Esophagus squamous epithelium (tissue), 5 donors: ENCODE measurements at regions not wholly inside any gene's neighbourhood (a gene's known extent, or its start where the extent isn't known, plus 50 kb on each side); places are given as distances from the start of the nearest gene placed in this dataset.
"Not testable (repeated sequence)": the region's sequence is repeated elsewhere in the genome, so short reads cannot be mapped to it uniquely, and the experiment has no call there.

Experiments used
- DNase-seq: peaks from one replicate; lab custom pipeline; 2025; lab: John Stamatoyannopoulos, UW
- H3K27ac ChIP-seq, 4 donors: fragments of 200-600 bp; sonication (generic); one replicate each; pipeline ENCODE4 v1.5.1; 2016 to 2019; ENCODE audit warnings: mild to moderate bottlenecking in 1 of 4
- H3K27me3 ChIP-seq, 4 donors: fragments of 200-600 bp; sonication (generic); 1 replicate in 3 of 4; 2 replicates in 1 of 4; pipeline versions ENCODE4 v1.5.1 to v1.6.0; 2017 to 2021; ENCODE audit warnings: antibody characterized with exemption in 1 of 4
- H3K36me3 ChIP-seq, 3 donors: fragments of 200-600 bp; sonication (generic); one replicate each; pipeline ENCODE4 v1.5.1; 2016 to 2019
- H3K4me1 ChIP-seq, 3 donors: fragments of 200-600 bp; sonication (generic); one replicate each; pipeline ENCODE4 v1.5.1; 2017 to 2019
- H3K4me3 ChIP-seq, 4 donors: fragments of 200-600 bp; sonication (generic); 1 replicate in 3 of 4; 2 replicates in 1 of 4; pipeline ENCODE4 v1.5.1; 2016 to 2019; ENCODE audit warnings: mild to moderate bottlenecking in 2 of 4, moderate library complexity in 1 of 4
- H3K9me3 ChIP-seq, 3 donors: fragments of 200-600 bp; sonication (generic); one replicate each; pipeline ENCODE4 v1.5.1; 2016 to 2019
- POLR2A ChIP-seq, 4 donors: fragments of 450-650 bp; IDR thresholded peaks; one replicate each; pipeline ENCODE4 v1.6.1; 2017; ENCODE audit warnings: antibody characterized with exemption in 4 of 4, mild to moderate bottlenecking in 4 of 4, moderate library complexity in 3 of 4
- WGBS, 2 donors: methylation state at CpG; one replicate each; pipeline ENCODE4 v1.1.5; 2018; 5-methylcytosine and 5-hydroxymethylcytosine counted together
- intact Hi-C: fragments of 100-400 bp; cut with DNase I; formaldehyde crosslinking; loops from one replicate; pipeline ENCODE4 v1.15.0; 2022
- TF ChIP-seq, protein P1 (sequence below), 6 experiments: fragments of 450-650 bp in 4 of 6; fragments of 200-600 bp in 2 of 6; sonication (generic) in 2 of 6; IDR thresholded peaks; one replicate each; pipeline ENCODE4 v1.5.1; 2016 to 2019; ENCODE audit warnings: antibody characterized with exemption in 6 of 6, mild to moderate bottlenecking in 4 of 6, moderate library complexity in 4 of 6
- donor health status: DM: yes; HTN: yes; CAD: no.

DNA sequence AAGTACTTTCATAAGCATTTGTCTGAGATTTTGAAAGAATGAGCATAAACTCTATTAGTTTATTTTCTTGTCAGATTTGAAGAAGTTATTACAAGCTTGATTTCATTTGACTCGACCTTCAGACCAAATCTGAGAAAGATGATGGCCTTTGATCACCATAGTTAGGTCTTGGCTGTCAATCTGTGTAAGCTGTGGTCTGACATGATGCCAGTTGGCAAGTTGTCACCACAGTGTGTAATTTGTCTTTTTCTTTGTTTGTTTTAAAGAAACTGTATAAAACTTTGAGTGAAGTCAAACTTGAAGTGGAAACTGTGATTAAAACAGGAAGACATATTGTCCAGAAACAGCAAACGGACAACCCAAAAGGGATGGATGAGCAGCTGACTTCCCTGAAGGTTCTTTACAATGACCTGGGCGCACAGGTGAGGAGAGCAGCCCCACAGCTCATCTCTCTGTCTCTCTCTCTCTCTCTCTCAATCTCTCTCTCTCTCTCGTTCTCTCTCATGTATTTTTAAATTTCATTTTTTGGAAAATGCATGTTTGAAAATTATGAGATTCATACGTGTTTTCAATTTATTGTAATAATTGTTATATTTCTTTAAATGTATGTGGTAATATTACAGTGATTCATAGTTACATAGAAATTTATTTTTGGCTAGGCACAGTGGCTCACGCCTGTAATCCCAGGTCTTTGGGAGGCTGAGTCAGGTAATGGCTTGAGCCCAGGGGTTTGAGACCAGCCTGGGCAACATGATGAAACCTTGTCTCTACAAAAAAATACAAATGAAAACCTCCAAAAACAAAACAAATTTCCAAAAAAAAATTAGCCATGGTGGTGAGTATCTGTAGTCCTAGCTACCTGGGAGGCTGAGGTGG lies 208.1 kb downstream of the UTRN start:
- Histone ChIP-seq H3K27ac (no peak overlapping the region), H3K4me1 (peaks cover 0 to 17% (median 4%) of the 10 kb centered on the region in 3 donors), H3K36me3 (peaks cover 18 to 92% (median 22%) of the 10 kb centered on the region in 3 donors), H3K4me3 (no peak overlapping the region), H3K27me3 (no peaks in the 10 kb centered on the region), H3K9me3 (no peaks in the 10 kb centered on the region)
- TF ChIP-seq, protein P1, sequence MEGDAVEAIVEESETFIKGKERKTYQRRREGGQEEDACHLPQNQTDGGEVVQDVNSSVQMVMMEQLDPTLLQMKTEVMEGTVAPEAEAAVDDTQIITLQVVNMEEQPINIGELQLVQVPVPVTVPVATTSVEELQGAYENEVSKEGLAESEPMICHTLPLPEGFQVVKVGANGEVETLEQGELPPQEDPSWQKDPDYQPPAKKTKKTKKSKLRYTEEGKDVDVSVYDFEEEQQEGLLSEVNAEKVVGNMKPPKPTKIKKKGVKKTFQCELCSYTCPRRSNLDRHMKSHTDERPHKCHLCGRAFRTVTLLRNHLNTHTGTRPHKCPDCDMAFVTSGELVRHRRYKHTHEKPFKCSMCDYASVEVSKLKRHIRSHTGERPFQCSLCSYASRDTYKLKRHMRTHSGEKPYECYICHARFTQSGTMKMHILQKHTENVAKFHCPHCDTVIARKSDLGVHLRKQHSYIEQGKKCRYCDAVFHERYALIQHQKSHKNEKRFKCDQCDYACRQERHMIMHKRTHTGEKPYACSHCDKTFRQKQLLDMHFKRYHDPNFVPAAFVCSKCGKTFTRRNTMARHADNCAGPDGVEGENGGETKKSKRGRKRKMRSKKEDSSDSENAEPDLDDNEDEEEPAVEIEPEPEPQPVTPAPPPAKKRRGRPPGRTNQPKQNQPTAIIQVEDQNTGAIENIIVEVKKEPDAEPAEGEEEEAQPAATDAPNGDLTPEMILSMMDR (IDR thresholded peaks at IDR 0.05): no peak
- no peak for TF ChIP-seq POLR2A (IDR thresholded peaks at IDR 0.05)
- intact Hi-C loops: no loop called here
- no peak for DNase-seq
- 47 to 56% methylated on average over 6 of the region's 6 CpGs for WGBS, 2 donors

GRCh38 chr6:144495076-144495475 lies 209.9 kb downstream of the UTRN start:
- no CpG with 5 or more reads among the region's 22 CpGs for WGBS, 2 donors
- intact Hi-C loops, DNase-seq: not testable (repeated sequence)

DNA sequence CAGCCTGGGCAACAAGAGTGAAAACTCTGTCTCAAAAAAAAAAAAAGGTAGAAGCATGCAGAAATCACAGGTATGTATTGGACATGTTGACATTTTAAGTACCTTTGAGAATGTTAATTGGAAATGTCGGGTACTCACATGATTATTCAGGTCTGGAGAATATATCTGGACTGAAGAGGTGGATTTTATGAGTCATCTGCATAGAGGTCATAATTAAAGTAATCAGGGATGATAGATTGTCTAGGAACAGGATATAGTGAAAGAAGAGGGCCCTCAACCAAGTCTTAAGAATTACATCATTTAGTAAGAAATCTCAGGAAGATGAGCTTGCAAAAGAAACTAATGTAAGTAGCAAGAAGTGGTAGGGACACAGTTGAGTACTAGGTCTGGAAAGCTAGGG lies 212.5 kb downstream of the UTRN start:
- Histone ChIP-seq H3K27me3 (no peaks in the 10 kb centered on the region), H3K4me3 (no peak overlapping the region), H3K9me3 (no peaks in the 10 kb centered on the region), H3K36me3 (peaks cover 0 to 93% (median 3%) of the 10 kb centered on the region in 3 donors), H3K4me1 (peaks cover 0 to 14% (median 4%) of the 10 kb centered on the region in 3 donors), H3K27ac (no peak overlapping the region)
- TF ChIP-seq, protein P1 (IDR thresholded peaks at IDR 0.05): no peak
- TF ChIP-seq POLR2A (IDR thresholded peaks at IDR 0.05): no peak
- DNase-seq: no peak
- intact Hi-C loops: no loop called here
- WGBS, 2 donors: 31 to 43% methylated on average over 1 of the region's 1 CpG

More at GRCh38 chr6:144495076-144495475, 209.9 kb downstream of the UTRN start:
- H3K27me3 ChIP-seq, H3K4me3 ChIP-seq, H3K9me3 ChIP-seq, H3K27ac ChIP-seq: not testable (repeated sequence)
- peaks cover 0 to 17% (median 4%) of the 10 kb centered on the region in 3 donors for H3K4me1 ChIP-seq
- peaks cover 3 to 92% (median 15%) of the 10 kb centered on the region in 3 donors for H3K36me3 ChIP-seq

DNA sequence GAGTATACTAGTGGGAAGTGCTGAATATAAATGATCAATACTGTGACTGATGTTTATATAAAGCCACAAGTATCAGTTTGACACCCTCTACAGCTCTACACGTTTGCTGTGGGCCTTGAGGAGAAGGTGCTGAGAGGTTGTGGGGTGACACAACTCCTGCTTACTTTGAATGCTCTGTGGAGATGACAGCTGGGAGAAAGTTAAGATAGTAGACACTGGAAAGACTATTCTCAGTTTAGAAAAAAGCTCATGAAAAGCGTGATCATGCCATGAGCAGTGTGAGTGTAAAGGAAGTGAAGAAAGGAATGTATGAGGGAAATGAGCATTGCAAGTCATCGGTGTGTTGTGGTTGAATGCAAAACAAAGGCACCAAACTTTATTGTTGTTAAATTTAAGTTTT lies 215.8 kb downstream of the UTRN start:
- TF ChIP-seq, protein P1 (IDR thresholded peaks at IDR 0.05): no peak
- TF ChIP-seq POLR2A (IDR thresholded peaks at IDR 0.05): no peak
- Histone ChIP-seq H3K9me3 (peaks cover 0 to 11% (median 10%) of the 10 kb centered on the region in 3 donors), H3K27me3 (no peaks in the 10 kb centered on the region), H3K27ac (no peak overlapping the region), H3K4me3 (no peak overlapping the region), H3K36me3 (peaks cover 0 to 93% (median 0%) of the 10 kb centered on the region in 3 donors), H3K4me1 (no peaks in the 10 kb centered on the region)
- no peak for DNase-seq
- intact Hi-C loops: no loop called here
- WGBS, 2 donors: 51 to 62% methylated on average over 3 of the region's 3 CpGs

DNA sequence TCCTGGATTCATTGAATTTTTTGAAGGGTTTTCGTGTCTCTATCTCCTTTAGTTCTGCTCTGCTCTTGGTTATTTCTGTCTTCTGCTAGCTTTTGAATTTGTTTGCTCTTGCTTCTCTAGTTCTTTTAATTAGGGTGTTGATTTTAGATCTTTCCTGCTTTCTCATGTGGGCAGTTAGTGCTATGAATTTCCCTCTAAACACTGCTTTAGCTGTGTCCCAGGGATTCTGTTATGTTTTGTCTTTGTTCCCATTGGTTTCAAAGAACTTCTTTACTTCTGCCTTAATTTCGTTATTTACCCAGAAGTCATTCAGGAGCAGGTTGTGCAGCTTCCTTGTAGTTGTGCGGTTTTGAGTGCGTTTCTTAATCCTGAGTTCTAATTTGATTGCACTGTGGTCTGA lies 220.1 kb downstream of the UTRN start:
- H3K27me3 ChIP-seq, H3K4me1 ChIP-seq, DNase-seq, H3K4me3 ChIP-seq, intact Hi-C loops, H3K27ac ChIP-seq: not testable (repeated sequence)
- Histone ChIP-seq H3K36me3 (peaks cover 0 to 83% (median 6%) of the 10 kb centered on the region in 3 donors), H3K9me3 (peaks cover 0 to 13% (median 10%) of the 10 kb centered on the region in 3 donors)
- 96 to 98% methylated on average over 4 of the region's 4 CpGs for WGBS, 2 donors

DNA sequence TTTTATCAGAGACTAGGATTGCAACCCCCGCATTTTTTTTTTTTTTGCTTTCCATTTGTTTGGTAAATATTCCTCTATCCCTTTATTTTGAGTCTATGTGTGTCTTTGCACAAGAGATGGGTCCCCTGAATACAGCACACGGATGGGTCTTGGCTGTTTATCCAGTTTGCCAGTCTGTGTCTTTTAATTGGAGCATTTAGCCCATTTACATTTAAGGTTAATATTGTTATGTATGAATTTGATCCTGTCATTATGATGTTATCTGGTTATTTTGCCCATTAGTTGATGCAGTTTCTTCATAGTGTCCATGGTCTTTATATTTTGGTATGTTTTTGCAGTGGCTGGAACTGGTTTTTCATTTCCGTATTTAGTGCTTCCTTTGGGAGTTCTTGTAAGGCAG lies 220.9 kb downstream of the UTRN start:
- Histone ChIP-seq H3K36me3 (peaks cover 0 to 74% (median 6%) of the 10 kb centered on the region in 3 donors), H3K9me3 (peaks cover 0 to 13% (median 10%) of the 10 kb centered on the region in 3 donors)
- 89 to 96% methylated on average over 3 of the region's 3 CpGs for WGBS, 2 donors
- H3K4me1 ChIP-seq, DNase-seq, H3K27ac ChIP-seq, H3K4me3 ChIP-seq, H3K27me3 ChIP-seq, intact Hi-C loops: not testable (repeated sequence)

- Histone ChIP-seq H3K36me3 (peaks cover 0 to 64% (median 6%) of the 10 kb centered on the region in 3 donors), H3K9me3 (peaks cover 0 to 13% (median 10%) of the 10 kb centered on the region in 3 donors)
- H3K4me3 ChIP-seq, H3K4me1 ChIP-seq, intact Hi-C loops, DNase-seq, H3K27me3 ChIP-seq, H3K27ac ChIP-seq: not testable (repeated sequence)
- 80 to 89% methylated on average over 2 to 4 of the region's 6 CpGs for WGBS, 2 donors
Measured at GRCh38 chr6:144507772-144508312, 222.7 kb downstream of the UTRN start.
